HG02642 (cell line): ENCODE measurements at regions not wholly inside any gene's neighbourhood (a gene's known extent, or its start where the extent isn't known, plus 50 kb on each side); places are given as distances from the start of the nearest gene placed in this dataset.

ENCODE experiments used
- ATAC-seq: cut with Tn5 transposase; IDR thresholded peaks from one replicate; pipeline ENCODE4 v1.9.1; 2021; ENCODE audit warnings: mild to moderate bottlenecking; ENCODE audit not compliant: unreplicated experiment, poor library complexity

DNA sequence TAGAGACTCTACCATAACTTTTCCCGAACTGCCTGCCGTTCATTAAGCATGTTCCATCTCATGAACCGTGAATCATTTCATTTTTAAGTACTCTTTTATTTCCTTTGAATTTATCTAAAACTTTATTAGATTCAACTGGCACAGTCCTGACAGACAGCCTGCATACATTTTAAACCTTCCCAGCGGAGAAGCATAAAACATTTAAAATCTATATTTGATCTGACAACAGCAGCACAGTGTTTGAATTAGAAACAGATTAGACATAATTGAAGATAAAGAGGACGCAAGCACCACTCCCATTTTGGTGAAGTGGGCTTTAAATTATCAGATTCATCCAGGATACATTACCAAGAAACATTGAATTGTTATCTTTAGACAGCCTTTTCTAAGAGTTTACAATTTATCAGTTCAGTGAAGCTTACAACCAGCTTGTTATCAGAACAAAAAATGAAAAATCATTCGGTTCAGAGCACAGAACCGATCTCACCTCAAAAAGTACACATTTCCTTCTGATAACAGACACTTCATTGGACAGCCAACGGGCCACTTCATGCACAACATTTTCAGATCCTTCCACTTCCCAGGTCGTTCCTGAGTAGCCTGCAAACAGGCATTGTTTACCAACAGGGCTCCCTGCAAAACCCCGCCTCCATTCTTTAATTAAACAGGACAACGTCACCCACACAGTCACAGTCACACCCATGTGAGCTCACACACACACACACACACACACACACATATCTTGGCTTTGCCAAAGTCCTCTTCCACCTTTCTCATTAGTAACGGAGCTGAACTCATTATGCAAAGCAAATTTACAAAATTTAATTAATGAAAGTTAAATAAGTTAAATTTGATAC is 171.2 kb downstream of the SP3 start:
- ATAC-seq, result no peak

DNA sequence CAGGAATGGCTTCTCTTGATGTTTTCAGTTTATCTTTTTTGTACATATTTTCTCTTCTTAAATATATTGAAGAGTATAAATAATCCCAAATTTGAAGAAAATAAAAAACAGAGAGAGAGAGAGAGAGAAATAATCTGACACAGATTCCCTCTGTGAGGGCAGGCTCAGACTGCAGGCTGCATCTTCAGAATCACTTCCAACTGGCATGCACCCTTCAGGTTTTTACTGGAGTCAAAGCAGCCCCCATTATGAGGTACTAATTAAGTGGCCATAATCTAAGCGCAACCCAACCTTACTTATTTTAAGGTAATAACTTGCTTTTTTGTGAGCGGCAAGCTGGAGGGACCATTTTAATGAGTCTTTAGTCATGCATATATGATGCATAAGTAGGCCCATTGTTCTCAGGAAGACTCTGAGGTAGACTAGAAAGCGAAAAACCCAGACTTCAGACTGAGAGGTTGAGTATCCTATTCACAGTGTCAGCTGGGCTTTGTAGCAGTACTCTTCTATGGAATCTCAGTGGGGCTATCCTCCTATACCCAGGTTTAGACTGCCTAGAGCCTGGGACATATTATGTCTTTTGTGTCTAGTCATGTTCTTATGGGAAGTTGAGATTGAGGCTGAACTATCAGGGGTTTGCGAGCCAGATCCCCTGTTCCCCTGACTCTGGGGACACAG is 167.4 kb downstream of the SP3 start:
- ATAC-seq, result no peak

DNA sequence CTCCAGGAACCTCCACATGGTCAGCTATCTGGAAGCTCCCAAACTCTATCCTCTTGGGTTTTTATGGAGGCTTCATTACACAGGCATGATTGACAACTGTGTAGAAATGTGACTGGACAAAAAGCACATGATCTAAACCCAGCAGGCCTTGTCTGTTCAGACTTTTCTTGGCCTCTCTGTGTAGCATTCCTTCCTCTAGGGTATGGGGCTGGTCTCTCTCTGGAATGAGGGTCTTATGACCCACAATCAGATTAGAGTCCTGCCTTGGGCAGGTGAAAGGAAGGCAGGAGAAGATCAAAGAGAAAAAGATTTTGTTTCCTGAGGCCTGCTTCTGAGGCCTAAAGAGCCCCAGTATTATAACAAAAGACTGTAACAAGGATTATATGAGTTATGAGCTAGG is 162.7 kb downstream of the SP3 start:
- ATAC-seq, result no peak

DNA sequence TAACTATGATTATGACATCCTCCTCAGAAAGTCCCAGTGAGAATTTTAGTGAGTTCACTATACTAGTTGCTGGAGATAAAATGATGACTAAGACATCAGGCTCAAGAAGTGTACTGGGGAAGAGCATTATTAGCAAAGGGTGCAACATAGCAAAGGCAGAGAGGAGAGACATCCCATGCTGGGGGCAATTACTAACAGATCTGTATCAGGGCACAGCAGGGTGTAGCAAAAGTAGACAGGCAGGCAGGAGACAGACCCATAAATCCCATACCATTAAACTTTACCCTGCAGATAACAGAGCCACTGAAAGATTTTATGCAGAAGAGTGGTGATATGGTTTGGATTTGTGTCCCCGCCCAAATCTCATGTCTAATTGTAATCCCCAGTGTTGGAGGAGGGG is 161.7 kb downstream of the SP3 start:
- ATAC-seq, result no peak

DNA sequence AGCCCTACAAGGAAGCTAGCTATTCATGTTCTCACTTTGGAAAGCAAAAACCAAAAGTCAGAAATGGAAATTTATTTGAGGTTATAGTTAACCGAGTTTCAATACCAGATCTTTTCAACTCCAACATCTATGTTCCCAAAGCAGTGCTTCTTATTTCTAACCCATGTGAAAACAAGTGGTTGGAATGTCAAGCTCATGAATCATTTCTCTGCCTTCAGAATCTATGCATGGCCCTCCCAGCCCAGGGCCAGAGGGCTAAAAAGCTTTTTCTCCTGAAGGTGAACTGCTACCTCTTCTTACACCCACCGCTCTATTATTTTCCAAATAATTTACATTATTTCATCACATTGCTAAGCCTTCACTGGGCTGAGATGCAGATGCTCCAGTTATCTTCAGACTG is 158.4 kb downstream of the SP3 start:
- ATAC-seq, result no peak

DNA sequence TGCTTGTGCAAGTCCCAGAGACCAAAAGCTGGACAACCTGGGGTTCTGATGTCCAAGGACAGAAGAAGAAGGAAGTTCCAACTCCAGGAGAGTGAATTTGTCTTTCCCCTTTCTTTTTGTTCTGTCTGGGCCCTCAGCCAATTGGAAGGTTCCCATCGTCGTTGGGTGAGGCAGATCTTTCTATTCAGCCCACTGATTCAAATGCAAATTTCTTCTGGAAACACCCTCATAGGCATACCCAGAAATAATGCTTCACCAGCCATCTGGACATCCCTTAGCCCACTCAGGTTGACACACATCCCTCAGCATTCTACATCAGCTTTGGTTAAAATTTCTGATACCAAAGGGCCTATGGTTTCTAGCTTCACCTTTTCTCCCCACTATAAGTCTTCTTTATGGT is 156.5 kb downstream of the SP3 start:
- no peak for ATAC-seq

DNA sequence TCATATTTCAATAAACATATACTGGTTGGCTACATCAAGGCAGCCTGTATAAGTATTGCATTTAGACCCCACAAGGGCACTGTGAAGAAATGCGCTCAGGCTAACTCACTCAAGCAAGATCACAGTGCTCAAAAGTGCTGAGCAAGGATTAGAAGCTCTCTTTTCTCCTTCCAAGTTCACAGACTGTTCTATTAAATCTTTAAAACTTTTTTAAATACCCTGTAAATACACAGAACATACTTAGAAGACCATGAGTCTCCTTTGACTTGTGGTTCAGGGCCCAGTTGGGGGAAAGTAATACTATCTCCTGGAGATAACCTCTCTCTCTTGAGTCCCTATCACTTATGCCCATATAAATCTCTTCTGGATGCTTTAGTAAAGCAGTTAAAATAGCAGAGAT is 152.9 kb downstream of the SP3 start:
- no peak for ATAC-seq

DNA sequence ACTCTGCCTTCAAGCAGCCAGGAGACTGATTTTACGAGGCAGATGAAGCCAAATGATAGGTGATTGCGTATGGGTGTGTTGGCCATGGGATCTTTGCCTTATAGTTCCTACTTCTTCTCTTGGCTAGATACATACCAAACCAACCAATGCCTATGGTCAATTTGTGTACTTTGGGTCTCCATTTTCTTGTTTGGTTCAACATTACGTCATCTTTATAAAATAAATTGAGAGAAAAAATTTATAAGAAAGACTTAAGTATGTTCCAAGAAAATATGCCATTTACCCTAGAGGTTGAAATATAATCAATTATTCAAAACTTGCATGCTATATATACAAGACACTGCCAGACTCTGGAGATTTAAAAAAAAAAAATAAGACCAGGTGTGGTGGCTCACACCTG is 150.9 kb downstream of the SP3 start:
- no peak for ATAC-seq

DNA sequence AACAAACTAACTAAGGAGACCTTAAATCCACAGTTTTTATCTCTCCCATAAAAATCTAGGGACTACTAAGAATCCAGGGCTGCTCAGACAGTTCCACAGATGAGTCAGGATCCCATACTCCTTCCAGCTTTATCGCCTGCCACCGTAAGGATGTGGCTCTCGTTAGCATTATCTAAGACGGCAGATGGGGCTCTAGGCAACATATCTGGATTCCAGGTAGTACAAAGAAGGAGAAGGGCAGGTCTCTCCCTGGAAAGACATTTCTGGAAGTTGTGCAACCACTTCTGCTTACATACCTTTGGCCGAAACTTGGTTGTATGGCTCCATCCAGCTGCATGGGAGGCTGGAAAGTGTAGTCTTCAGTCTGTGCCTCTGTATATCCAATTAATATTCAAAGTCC is 149.4 kb downstream of the SP3 start:
- ATAC-seq, result no peak

DNA sequence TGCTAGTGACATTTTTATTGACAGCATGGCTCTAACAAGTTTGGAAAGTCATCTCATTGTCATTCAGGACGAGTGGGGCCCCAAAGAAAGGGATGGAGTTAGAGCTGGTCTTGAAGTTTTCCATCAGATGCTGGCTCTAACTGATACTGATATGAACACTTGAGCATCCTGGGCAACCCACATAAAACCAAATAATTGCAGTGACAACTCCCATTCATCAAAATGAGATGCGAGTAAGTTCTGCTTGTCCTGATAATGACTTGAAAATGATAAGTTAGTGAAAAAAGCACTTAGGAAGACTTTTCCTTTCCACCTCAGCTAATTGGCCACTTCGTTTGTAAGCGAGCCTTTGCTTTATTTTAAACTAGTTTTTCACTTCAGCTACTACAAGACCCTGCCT is 147.6 kb downstream of the SP3 start:
- no peak for ATAC-seq

DNA sequence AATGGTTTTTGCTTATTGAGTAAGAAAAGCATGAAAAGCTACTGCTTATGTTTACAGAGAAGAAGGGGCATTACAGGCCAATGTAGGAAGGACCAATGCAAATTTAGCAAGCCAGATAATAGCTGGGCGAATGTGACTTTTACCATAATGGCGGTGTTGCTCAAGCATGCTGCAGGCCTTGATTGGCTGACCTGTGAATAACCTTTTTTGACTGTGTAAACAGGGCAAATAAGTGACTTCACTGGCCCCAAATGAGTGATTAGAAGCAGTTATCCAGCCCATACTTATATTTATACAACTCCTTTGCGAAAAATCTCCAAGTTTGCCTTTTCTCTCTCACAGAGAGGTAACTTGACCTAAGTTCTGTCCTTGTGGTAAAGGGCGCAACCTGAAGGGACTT is 146.9 kb downstream of the SP3 start:
- ATAC-seq, result no peak

DNA sequence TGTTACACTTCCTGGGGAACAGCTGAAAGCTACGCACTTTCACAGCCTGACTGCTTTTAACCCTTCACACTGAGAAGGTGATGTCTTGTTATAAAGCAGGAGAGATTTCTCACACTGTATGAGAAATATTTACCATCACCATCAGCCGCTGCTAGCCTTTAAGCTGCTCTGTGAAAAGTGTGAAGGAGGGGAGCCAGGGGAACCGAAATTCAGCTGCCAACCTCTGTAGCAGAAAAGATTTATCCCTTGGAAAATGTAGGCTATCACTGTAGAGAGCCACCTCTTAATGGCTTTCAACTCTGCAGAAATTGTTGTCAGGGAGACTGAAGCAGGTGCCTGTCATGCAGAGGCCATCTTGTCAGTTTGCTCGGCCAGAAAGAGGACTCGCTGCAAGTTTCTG is 145.3 kb downstream of the SP3 start:
- no peak for ATAC-seq

DNA sequence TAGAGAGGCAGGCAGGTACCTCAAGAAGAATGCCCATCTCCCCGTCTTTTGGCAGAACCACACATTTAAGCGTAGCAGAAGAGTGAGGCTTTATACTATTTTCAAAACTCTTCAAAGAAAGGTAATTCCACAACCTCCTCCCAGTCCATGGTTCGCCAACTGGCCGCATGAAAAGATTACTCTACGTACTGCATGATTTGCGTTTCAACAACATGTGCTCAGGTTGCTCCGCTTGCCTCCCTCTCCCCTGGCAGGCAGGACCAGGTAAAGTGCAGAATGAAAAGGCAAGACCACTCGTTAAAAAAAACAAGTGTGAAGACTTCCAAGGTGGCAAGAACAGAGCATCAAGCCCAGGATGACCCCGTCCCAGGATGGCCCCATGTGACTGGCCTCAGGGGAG is 143.7 kb downstream of the SP3 start:
- ATAC-seq, result no peak

DNA sequence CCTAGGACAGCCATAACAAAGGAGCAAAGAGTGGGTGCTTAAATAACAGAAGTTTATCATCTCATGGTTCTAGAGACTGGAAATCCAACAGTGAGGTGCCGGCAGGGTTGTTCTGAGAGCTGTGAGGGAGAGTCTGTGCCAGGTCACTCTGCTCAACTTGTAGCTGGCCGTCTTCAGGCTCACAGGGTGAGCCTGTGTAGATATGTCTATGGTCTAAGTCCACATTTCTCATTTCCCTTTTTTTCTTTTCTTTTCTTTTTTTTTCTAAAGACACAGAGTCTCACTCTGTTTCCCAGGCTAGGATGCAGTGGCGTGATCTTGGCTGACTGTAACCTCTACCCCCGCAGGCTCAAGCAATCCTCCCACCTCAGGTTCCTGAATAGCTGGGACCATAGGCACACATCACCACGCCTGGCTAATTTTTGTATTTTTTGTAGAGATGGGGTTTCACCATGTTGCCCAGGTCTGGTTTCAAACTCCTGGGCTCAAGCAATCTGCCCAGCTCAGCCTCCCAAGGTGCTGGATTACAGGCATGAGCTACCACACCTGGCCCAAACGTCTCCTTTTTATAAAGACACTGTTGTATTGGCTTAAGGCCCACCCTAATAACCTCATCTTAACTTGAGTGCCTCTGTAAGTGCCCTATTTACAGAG is 142.2 kb downstream of the SP3 start:
- ATAC-seq, result no peak

DNA sequence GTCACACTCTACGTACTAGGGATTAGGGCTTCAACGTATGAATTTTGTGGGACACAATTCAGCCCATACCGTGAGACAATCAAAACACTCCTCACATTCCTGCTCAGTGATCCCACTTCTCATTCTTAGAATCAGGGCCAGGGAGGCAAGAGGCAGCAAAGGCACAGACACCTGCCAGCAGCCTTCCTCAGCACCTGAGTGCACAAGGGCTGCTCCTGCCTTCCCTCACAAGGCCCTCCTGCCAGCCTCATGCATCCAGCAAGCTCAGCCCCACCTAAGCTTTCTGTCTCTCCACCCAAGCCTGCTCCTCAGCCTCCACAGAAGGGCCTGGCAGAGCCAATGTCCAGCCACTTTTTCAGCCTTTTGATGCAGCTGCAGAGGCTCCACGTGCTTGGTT is 141.6 kb downstream of the SP3 start:
- no peak for ATAC-seq

DNA sequence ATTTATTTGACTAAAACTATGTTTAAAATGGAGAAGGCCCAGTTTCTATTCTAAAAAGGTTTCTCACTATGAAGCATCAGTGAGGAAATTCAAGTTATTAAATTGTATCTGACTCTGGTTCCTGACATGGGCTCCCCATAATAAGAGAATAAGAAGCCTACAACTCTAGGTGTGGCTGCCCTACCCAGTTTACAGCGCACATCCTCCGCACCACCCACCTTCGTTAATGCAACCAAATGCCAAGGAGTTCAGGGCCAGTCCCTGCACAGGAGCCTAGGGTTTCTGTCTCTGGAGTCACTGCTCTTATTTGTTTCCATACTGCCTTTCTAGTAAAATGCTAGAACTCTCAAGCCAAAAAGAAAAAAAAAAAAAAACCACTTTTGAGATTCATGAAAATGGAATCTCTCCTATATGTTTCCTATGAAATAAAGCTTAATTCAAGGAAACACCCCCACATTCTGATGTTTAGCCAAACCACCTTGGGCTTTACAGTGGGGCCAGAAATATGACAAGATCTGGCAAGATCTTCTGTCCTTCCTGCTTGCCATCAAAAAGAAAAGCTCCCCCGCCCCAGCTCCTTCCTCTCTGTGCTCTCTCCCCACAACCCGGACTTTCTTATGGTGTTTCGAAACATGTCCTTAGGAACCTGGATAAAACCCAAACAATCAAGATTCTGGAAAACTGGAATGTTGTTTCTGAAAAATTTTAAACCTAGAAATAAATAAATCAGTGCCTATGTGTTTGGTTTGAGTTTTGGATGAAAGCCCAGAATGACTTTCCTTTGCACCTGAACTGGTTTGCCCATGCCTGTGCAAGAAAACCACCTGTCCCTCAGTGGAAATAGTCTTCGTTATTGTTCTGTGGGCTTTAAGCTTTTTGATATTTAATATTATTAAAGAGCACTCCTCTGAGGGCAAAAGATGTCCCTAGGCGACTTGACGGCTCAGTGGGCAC is 136.7 kb downstream of the SP3 start:
- ATAC-seq, result no peak

DNA sequence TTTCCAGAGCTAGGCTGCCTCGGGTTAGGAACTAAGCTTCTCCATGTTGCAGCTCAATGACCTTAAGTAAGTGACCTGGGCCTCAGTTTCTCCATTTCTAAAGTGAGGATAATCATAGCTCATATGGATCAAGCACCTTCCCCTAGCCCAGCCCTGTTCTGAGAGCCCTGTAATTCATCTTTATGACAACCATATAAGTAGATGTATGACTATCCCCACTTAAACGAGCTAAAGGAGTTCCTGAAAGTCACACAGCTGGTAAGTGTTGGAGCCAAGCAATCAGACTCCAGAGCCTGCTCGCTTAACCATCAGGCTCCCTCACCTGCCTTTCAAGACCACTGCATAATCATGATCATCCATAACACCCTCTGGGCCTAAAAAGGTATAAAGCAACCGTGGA is 135.4 kb downstream of the SP3 start:
- ATAC-seq, result no peak

DNA sequence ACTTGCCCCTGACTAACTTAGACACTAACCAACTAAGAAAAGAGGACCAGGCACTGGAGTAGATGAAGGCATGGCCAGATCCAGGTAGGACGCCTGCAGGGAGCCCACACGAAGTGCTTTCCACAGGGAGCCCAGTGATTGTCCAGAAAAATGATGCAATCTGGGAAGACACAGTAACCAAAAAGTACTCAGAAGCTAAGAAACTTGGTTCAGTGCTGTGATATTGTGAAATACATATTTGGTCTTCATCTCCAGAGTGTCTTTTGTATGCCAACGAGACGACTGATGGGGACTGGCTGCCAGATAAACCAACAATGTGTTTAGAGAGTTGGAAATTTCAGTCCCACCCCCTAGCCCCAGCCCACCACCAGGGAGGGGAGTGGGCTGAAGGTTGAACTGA is 135.0 kb downstream of the SP3 start:
- no peak for ATAC-seq

DNA sequence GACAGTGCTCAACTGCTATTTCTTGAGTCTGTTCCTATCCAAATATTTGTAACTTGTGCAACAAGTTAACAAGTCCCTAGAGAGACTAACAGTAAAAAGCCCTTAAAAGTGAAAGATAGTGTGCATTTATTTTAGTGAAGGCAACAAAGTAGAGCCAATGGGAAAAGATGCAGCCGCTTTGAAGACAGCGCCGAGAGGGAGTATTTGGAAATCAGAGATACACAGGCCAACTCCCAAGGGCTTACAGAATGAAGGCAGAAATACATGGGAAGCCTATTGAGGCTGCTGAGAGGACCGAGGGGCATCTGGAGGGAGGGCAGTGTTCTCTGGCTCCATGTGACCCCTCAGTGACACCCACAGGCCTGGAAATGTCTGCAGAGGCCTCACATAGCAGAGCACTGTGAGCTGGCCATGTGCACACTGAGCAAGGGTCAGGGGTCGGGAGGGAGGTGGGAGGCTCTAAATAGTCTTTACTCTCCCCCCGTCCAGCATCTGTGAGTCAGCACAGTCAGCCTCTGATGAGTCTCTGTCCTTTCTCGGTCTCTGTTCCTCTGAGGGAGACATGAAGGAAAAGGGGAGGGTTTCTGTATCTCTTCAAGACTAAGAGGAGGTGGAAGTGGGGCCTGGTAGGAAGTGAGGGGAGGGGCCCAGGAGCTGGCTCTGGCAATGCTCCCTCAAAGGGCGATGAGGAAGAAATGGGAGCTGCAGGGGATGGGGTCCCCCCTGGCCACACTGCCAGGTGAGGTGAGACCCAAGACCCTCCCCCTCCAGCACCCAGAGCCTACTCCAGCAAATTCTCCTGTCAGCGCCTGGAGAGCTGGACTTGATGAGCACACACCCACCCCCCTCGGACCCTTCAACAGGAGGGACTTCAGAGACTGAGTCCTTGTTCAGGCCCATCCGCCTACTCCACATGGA is 133.6 kb downstream of the SP3 start:
- ATAC-seq, result no peak
